Body of pancreas (tissue), 4 donors: ENCODE measurements at regions not wholly inside any gene's neighbourhood (a gene's known extent, or its start where the extent isn't known, plus 50 kb on each side); places are given as distances from the start of the nearest gene placed in this dataset.

Experiments
- POLR2A ChIP-seq, 3 donors: fragments of 450-650 bp; IDR thresholded peaks; one replicate each; pipeline ENCODE4 v1.6.1; 2016; ENCODE audit warnings: antibody characterized with exemption in 3 of 3, mild to moderate bottlenecking in 2 of 3
- TF ChIP-seq, protein P1 (sequence below), 7 experiments: fragments of 450-650 bp in 4 of 7; fragments of 200-600 bp in 3 of 7; sonication (generic) in 3 of 7; IDR thresholded peaks; one replicate each; pipeline ENCODE4 v1.5.1; 2016 to 2019; ENCODE audit warnings: antibody characterized with exemption in 7 of 7

- TF ChIP-seq, protein P1, sequence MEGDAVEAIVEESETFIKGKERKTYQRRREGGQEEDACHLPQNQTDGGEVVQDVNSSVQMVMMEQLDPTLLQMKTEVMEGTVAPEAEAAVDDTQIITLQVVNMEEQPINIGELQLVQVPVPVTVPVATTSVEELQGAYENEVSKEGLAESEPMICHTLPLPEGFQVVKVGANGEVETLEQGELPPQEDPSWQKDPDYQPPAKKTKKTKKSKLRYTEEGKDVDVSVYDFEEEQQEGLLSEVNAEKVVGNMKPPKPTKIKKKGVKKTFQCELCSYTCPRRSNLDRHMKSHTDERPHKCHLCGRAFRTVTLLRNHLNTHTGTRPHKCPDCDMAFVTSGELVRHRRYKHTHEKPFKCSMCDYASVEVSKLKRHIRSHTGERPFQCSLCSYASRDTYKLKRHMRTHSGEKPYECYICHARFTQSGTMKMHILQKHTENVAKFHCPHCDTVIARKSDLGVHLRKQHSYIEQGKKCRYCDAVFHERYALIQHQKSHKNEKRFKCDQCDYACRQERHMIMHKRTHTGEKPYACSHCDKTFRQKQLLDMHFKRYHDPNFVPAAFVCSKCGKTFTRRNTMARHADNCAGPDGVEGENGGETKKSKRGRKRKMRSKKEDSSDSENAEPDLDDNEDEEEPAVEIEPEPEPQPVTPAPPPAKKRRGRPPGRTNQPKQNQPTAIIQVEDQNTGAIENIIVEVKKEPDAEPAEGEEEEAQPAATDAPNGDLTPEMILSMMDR (IDR thresholded peaks at IDR 0.05) = no peak
- no peak for TF ChIP-seq POLR2A (IDR thresholded peaks at IDR 0.05)
Measured at GRCh38 chr10:57823398-57823797, 444.3 kb downstream of the IPMK start.
